HEK293 (cell line): ENCODE measurements at regions not wholly inside any gene's neighbourhood (a gene's known extent, or its start where the extent isn't known, plus 50 kb on each side); places are given as distances from the start of the nearest gene placed in this dataset.
"Not testable (repeated sequence)": the region's sequence is repeated elsewhere in the genome, so short reads cannot be mapped to it uniquely, and the experiment has no call there.

Source experiments
- CTCF ChIA-PET: fragments of 350-600 bp; formaldehyde crosslinking; extraction: SDS; loops from one replicate; lab custom pipeline; 2021; ENCODE audit warnings: antibody characterized with exemption; lab: Yijun Ruan, JAX
- POLR2A ChIA-PET: fragments of 300-600 bp; formaldehyde crosslinking; extraction: SDS; loops from one replicate; lab custom pipeline; 2020; ENCODE audit warnings: antibody characterized with exemption, inconsistent platforms; lab: Yijun Ruan, JAX
- H3K27ac ChIP-seq: fragments of 200-500 bp; sonication (Bioruptor generic); 2 replicates; pipeline ENCODE4 v1.5.1; 2014; ENCODE audit warnings: low read depth, low read length, control low read depth, inconsistent platforms; ENCODE audit errors: extremely low read depth
- H3K36me3 ChIP-seq, 2 experiments: fragments of 200-500 bp in 1 of 2; sonication (Bioruptor generic) in 1 of 2; 1 replicate in 1 of 2; 2 replicates in 1 of 2; pipeline ENCODE4 v1.5.1; 2014 to 2017; ENCODE audit warnings: inconsistent platforms in 2 of 2, low read length in 2 of 2; ENCODE audit not compliant: control insufficient read depth in 2 of 2, insufficient read depth in 1 of 2
- H3K4me1 ChIP-seq: fragments of 200-500 bp; sonication (Bioruptor generic); 2 replicates; pipeline ENCODE4 v1.5.1; 2014; ENCODE audit warnings: mild to moderate bottlenecking, low read length, inconsistent platforms; ENCODE audit not compliant: control insufficient read depth, insufficient read depth
- H3K4me3 ChIP-seq: 2 replicates; pipeline ENCODE4 v1.5.1; 2011; ENCODE audit warnings: low read depth, mild to moderate bottlenecking, control low read depth, low read length, moderate library complexity
- H3K9me3 ChIP-seq: fragments of 200-500 bp; sonication (Bioruptor generic); 2 replicates; pipeline ENCODE4 v1.5.1; 2014; ENCODE audit warnings: low read depth, low read length, inconsistent platforms; ENCODE audit not compliant: control insufficient read depth, insufficient read depth
- GLIS2 ChIP-seq: fragments of 450-650 bp; formaldehyde crosslinking; IDR thresholded peaks from 2 replicates; pipeline ENCODE4 v1.5.1; 2016; ENCODE audit warnings: missing biosample characterization, missing genetic modification characterization
- IKZF3 ChIP-seq: fragments of 450-650 bp; IDR thresholded peaks from 2 replicates; pipeline ENCODE4 v1.5.0; 2018; ENCODE audit warnings: missing biosample characterization, mild to moderate bottlenecking, missing genetic modification characterization, moderate library complexity
- KLF9 ChIP-seq: fragments of 450-650 bp; formaldehyde crosslinking; IDR thresholded peaks from 2 replicates; pipeline ENCODE4 v1.5.1; 2016; ENCODE audit warnings: missing biosample characterization, missing genetic modification characterization, low read depth
- OVOL3 ChIP-seq: fragments of 450-650 bp; formaldehyde crosslinking; IDR thresholded peaks from 2 replicates; pipeline ENCODE4 v1.5.1; 2016; ENCODE audit warnings: missing biosample characterization, missing genetic modification characterization
- PRDM1 ChIP-seq: fragments of 450-650 bp; formaldehyde crosslinking; IDR thresholded peaks from 2 replicates; pipeline ENCODE4; 2016; ENCODE audit warnings: missing biosample characterization, missing genetic modification characterization
- ZBTB21 ChIP-seq: fragments of 450-650 bp; formaldehyde crosslinking; IDR thresholded peaks from 2 replicates; pipeline ENCODE4 v1.5.1; 2017; ENCODE audit warnings: missing biosample characterization, missing genetic modification characterization
- ZNF114 ChIP-seq: fragments of 450-650 bp; formaldehyde crosslinking; IDR thresholded peaks from 2 replicates; pipeline ENCODE4 v1.5.0; 2017; ENCODE audit warnings: missing biosample characterization, missing genetic modification characterization
- ZNF174 ChIP-seq: fragments of 450-650 bp; formaldehyde crosslinking; IDR thresholded peaks from 2 replicates; pipeline ENCODE4 v1.5.0; 2017; ENCODE audit warnings: missing biosample characterization, mild to moderate bottlenecking, missing genetic modification characterization
- ZNF404 ChIP-seq: fragments of 450-650 bp; formaldehyde crosslinking; IDR thresholded peaks from 2 replicates; pipeline ENCODE4 v1.5.1; 2017; ENCODE audit warnings: missing biosample characterization, missing genetic modification characterization
- ZNF596 ChIP-seq: fragments of 450-650 bp; IDR thresholded peaks from 2 replicates; pipeline ENCODE4 v1.5.0; 2018; ENCODE audit warnings: missing biosample characterization, mild to moderate bottlenecking, missing genetic modification characterization, moderate library complexity
- ZNF624 ChIP-seq: fragments of 450-650 bp; formaldehyde crosslinking; IDR thresholded peaks from 2 replicates; pipeline ENCODE4 v1.5.1; 2017; ENCODE audit warnings: missing biosample characterization, missing genetic modification characterization
- ZNF768 ChIP-seq: fragments of 450-650 bp; formaldehyde crosslinking; IDR thresholded peaks from 2 replicates; pipeline ENCODE4 v1.5.1; 2018; ENCODE audit warnings: missing biosample characterization, mild to moderate bottlenecking, missing genetic modification characterization
- ZNF776 ChIP-seq: fragments of 450-650 bp; formaldehyde crosslinking; IDR thresholded peaks from 2 replicates; pipeline ENCODE4 v1.5.0; 2017; ENCODE audit warnings: missing biosample characterization, missing genetic modification characterization, borderline replicate concordance
- TF ChIP-seq, protein P1 (sequence below): fragments of 450-650 bp; formaldehyde crosslinking; IDR thresholded peaks from 2 replicates; pipeline ENCODE4 v1.5.1; 2016; ENCODE audit warnings: missing biosample characterization, missing genetic modification characterization
- TF ChIP-seq, protein P2 (sequence below): fragments of 450-650 bp; formaldehyde crosslinking; IDR thresholded peaks from 2 replicates; pipeline ENCODE4 v1.5.1; 2016; ENCODE audit warnings: missing biosample characterization, missing genetic modification characterization
- TF ChIP-seq, protein P3 (sequence below): fragments of 450-650 bp; formaldehyde crosslinking; conservative IDR thresholded peaks from 2 replicates; pipeline ENCODE4 v1.5.1; 2016; ENCODE audit warnings: low read depth, missing biosample characterization, missing genetic modification characterization

DNA sequence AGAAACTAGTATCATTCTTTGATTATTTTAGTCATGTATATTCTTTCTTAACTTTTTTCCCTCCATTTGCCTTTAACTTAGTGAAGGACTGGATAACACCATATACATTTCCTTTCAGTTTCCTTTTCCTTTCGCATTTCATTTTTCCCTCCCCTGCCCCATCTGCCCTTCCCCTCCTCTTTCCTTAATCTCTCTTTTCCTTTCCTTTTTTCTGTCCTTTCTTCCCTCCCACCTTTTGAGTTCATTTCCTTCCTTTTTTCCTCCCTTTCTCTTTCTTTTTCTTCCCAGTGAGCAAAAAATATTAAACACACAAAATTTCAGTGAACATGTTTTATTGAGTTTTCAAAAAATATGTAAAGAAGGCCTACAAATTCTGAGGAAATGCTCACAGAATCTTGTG is 373.3 kb downstream of the SRGAP2C start:
- CTCF ChIA-PET, H3K4me1 ChIP-seq, POLR2A ChIA-PET, H3K27ac ChIP-seq, H3K4me3 ChIP-seq, H3K36me3 ChIP-seq: not testable (repeated sequence)
- TF ChIP-seq PRDM1 (tag by site-specific recombination): peak; percentile 83
- TF ChIP-seq, all 188 proteins: peak for 1; not testable (repeated sequence) for 187
- H3K9me3 ChIP-seq: not testable (repeated sequence)

DNA sequence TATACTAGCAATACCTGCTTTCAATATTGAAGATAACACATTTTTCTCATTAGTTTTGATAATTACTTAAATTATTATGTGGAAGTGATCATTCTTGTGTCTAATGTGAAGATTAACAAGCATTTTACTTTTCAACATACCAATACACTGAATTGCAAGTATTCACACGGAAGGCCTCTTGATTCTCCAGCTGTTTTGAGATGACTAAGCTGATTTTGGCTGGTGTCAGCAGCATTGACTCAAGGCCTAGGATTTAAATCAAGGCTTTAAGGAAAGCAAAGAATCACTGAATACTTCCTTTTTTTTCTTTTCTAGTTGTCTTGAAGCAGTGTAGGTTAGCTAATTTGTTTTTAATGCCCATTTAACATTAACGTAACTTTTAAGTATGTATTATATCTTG is 373.7 kb downstream of the SRGAP2C start:
- no peak overlapping the region for H3K27ac ChIP-seq
- CTCF ChIA-PET: no interaction called here

DNA sequence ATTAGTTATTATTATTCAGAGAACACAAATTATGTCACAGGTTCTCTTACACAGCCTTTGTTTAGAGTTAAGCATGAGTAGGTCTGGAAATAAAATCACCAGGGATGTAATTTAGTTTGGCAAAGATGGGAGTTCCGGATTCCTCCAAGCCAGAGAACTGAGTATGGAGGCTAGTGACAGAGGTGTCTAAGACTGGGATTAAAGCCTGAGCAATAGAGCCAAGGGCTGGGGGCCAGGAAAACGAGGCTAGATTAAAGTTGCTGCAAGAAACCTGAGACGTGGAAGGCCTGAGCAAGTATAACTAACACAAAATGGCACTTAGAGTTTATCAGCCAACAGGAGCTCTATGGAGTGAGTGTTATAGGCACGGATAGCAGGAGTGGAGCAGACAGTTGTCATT is 381.6 kb downstream of the SRGAP2C start:
- TF ChIP-seq ZNF404 (no peak), ZNF624 (tag by site-specific recombination) (no peak), ZNF114 (tag by site-specific recombination) (no peak), ZNF768 (tag by site-specific recombination) (no peak), GLIS2 (tag by site-specific recombination) (no peak), ZBTB21 (tag by site-specific recombination) (no peak), ZNF174 (no peak), ZNF596 (no peak), OVOL3 (tag by site-specific recombination) (no peak), ZNF776 (tag by site-specific recombination) (no peak)
- TF ChIP-seq, protein P1, sequence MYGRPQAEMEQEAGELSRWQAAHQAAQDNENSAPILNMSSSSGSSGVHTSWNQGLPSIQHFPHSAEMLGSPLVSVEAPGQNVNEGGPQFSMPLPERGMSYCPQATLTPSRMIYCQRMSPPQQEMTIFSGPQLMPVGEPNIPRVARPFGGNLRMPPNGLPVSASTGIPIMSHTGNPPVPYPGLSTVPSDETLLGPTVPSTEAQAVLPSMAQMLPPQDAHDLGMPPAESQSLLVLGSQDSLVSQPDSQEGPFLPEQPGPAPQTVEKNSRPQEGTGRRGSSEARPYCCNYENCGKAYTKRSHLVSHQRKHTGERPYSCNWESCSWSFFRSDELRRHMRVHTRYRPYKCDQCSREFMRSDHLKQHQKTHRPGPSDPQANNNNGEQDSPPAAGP (tag by site-specific recombination): no peak
- TF ChIP-seq, protein P2, sequence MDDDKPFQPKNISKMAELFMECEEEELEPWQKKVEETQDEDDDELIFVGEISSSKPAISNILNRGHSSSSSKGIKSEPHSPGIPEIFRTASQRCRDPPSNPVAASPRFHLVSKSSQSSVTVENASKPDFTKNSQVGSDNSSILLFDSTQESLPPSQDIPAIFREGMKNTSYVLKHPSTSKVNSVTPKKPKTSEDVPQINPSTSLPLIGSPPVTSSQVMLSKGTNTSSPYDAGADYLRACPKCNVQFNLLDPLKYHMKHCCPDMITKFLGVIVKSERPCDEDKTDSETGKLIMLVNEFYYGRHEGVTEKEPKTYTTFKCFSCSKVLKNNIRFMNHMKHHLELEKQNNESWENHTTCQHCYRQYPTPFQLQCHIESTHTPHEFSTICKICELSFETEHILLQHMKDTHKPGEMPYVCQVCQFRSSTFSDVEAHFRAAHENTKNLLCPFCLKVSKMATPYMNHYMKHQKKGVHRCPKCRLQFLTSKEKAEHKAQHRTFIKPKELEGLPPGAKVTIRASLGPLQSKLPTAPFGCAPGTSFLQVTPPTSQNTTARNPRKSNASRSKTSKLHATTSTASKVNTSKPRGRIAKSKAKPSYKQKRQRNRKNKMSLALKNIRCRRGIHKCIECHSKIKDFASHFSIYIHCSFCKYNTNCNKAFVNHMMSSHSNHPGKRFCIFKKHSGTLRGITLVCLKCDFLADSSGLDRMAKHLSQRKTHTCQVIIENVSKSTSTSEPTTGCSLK (tag by site-specific recombination): no peak
- TF ChIP-seq, all 188 proteins: peak for 0
- Histone ChIP-seq H3K9me3 (no peaks in the 10 kb centered on the region), H3K4me3 (no peak overlapping the region), H3K36me3 (no peaks in the 10 kb centered on the region), H3K27ac (no peak overlapping the region), H3K4me1 (no peaks in the 10 kb centered on the region)
- ChIA-PET CTCF (no interaction called here), POLR2A (no interaction called here)

More for the DNA sequence above, 373.7 kb downstream of the SRGAP2C start:
- Histone ChIP-seq H3K9me3 (no peaks in the 10 kb centered on the region), H3K4me3 (no peak overlapping the region), H3K36me3 (no peaks in the 10 kb centered on the region), H3K4me1 (no peaks in the 10 kb centered on the region; the same call in 1 of the 2 replicates)
- TF ChIP-seq KLF9: no peak
- TF ChIP-seq, protein P3, sequence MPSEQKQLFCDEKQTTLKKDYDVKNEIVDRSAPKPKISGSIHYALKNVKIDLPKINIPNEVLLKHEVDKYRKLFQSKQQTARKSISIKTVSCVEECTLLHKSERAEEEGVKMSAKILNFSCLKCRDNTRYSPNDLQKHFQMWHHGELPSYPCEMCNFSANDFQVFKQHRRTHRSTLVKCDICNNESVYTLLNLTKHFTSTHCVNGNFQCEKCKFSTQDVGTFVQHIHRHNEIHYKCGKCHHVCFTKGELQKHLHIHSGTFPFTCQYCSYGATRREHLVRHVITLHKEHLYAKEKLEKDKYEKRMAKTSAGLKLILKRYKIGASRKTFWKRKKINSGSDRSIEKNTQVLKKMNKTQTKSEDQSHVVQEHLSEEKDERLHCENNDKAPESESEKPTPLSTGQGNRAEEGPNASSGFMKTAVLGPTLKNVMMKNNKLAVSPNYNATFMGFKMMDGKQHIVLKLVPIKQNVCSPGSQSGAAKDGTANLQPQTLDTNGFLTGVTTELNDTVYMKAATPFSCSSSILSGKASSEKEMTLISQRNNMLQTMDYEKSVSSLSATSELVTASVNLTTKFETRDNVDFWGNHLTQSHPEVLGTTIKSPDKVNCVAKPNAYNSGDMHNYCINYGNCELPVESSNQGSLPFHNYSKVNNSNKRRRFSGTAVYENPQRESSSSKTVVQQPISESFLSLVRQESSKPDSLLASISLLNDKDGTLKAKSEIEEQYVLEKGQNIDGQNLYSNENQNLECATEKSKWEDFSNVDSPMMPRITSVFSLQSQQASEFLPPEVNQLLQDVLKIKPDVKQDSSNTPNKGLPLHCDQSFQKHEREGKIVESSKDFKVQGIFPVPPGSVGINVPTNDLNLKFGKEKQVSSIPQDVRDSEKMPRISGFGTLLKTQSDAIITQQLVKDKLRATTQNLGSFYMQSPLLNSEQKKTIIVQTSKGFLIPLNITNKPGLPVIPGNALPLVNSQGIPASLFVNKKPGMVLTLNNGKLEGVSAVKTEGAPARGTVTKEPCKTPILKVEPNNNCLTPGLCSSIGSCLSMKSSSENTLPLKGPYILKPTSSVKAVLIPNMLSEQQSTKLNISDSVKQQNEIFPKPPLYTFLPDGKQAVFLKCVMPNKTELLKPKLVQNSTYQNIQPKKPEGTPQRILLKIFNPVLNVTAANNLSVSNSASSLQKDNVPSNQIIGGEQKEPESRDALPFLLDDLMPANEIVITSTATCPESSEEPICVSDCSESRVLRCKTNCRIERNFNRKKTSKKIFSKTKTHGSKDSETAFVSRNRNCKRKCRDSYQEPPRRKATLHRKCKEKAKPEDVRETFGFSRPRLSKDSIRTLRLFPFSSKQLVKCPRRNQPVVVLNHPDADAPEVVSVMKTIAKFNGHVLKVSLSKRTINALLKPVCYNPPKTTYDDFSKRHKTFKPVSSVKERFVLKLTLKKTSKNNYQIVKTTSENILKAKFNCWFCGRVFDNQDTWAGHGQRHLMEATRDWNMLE (tag by site-specific recombination): no peak
- TF ChIP-seq IKZF3: no peak
- POLR2A ChIA-PET: no interaction called here
